HG03342 (cell line): ENCODE measurements at regions not wholly inside any gene's neighbourhood (a gene's known extent, or its start where the extent isn't known, plus 50 kb on each side); places are given as distances from the start of the nearest gene placed in this dataset.

Experiments used
- ATAC-seq: cut with Tn5 transposase; IDR thresholded peaks from one replicate; pipeline ENCODE4 v1.9.1; 2021; ENCODE audit warnings: mild to moderate bottlenecking, moderate library complexity; ENCODE audit not compliant: unreplicated experiment

DNA sequence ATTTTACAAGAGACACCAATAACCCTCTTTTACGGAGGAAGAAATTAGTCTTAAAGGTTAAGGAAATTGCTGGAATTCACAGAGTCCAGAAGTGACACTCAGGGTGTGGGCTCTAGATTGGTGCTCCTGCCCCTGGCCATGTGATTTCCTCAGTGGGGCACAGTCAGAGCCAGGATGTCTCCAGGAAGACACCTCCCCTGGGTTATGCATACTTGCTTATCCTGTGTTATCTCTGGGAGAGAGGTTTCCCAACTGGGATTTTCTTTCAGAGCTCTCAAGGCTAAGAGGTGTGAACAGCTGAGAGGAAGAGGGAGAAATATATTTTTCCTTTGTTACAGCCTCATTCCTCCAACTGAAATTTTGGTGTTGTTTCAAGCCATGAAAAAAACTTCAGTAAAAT lies 125.6 kb upstream of the CELF4 start:
- no peak for ATAC-seq

DNA sequence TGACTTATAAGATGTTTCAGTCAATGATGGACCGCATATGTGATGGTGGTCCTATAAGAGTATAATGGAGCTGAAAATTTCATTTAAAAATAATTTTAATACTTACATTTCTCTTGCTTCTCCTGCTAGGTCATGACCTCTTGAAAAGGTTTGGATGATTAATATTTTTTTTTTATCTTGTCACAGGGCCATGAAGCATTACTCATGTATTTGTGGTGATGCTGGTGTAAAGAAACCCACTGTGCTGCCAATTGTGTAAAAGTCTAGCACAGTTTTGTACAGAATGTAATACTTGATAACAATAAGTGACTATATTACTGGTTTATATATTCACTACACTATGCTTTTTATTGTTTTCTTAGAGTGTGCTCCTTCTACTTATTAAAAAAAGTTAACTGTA lies 124.2 kb upstream of the CELF4 start:
- no peak for ATAC-seq

DNA sequence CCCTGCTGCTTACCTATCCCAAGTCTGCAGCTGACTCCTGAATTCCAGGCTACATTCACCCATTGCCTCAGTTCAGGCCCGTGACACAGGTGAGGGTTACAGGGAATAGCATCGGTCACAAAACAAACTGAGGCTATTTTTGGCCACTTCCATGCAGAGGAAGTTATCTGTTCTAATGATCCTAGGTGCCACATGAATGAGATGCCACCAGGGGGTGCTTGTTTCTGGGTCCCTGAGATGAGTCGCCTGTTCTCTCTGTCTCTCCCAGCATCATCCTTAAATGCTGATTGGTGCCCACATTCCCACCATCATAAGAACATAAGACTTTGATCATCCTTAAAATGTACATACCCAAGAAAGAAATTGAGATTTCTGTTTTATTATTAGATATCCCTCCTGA lies 119.0 kb upstream of the CELF4 start:
- ATAC-seq, result no peak

DNA sequence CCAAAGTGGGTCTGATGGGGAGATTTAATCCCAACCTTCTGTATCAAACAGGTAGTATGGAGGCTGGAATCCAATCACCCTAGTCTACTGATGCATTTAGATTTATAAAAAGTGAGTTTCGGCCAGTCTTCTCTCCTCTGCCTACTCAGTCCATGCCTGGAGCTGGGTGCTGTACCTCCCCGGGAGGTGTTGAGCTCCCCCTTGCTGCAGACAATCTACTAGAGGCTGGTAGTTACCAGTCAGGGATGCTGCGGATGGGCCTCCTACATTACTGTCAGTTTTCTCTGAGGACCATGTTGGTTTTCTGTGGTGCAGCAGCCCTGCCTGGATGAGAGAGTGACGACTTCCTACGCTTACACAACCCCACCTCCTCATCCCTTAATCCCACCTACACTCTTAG lies 118.6 kb upstream of the CELF4 start:
- ATAC-seq, result no peak

DNA sequence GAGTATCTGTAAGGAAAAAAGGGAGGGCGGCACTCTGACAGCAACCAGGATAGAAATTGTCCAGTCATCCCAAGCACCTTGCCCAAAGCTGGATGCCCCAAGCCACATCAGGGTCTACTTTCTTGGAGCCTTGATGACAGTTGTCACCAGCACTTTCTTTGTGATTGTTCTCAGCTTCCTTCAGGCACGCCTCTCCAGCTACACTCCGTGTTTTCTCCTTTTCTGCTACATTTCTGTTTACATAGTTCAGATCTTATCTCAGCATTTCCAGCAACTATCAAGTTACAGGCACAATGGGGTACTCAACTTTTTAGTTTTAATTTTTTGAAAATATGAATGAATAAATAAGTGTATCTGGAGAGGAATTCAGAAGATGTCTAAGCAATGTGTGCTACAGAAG lies 115.3 kb upstream of the CELF4 start:
- no peak for ATAC-seq

DNA sequence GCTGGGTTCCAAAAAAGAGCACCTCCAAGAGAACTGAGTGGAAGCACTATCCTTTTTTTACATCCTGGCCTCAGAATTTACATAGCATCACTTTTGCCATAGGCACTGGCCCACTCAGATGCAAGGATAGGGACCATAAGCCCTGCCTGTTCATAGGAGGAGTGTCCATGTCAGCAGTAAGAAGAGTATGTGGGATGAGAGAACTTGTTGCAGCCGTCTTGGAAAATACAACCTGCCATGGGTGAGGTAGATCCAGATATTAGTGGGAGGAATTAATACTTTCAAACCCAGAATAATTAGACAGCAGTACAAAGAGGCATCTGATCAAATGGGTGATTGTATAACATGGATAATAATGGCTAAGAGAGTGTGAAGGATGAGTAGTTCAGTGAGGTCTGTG lies 110.7 kb upstream of the CELF4 start:
- no peak for ATAC-seq

DNA sequence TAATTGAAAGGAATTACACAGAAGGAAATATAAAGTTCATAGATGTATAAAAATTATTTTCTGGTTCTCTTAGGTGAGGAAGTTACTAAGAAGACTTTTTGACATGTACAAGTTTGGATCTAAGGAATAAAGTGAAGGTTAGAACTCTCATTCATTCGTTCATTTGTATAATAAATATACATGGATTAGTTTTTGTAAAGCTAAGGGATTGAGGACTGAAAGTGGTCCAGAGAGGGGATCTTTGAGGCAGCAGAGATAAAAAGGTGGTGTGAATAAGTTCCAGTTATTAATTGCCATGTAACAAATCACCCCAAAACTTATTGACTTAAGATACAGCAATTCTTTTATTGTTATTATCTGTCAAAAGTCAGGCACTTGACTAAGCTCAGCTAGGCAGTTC lies 110.1 kb upstream of the CELF4 start:
- no peak for ATAC-seq

DNA sequence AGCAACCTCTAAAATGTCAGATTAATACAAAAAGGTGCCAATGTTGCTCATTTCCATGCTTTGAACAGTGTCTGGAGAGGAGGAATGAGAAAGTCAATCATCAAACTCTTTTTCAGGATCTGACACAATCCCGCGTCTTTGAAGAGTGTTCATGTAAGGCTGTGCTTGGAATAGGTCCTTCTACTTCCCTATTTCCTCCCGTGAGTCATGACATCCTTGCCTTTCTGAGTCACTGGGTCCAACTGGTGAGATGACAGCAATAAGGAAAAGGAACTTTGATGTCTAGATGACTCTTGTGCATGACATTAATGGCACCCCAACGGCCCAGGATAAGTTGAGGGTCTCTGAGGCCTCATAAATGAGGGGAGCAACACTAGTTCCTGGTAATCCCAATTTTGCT lies 109.0 kb upstream of the CELF4 start:
- ATAC-seq, result no peak

DNA sequence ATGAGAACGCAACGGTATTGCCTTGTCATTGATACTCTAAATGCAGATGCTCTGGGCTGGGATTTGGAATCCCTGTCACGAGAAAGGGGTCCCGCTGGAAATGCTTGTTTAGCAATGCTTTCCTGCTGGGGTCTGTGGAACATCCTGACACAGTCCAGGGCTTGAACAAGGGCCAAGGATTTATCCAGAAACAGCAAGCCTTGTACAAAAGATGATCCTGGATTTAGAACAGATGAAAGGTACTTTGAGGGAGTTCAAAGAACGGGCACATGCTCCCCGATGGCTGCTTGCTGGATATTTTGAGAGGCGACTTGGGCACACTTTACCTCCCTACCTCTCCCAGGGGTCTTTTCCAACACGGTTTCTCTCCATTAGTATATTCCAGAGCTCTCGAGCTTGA lies 108.1 kb upstream of the CELF4 start:
- ATAC-seq, result no peak

DNA sequence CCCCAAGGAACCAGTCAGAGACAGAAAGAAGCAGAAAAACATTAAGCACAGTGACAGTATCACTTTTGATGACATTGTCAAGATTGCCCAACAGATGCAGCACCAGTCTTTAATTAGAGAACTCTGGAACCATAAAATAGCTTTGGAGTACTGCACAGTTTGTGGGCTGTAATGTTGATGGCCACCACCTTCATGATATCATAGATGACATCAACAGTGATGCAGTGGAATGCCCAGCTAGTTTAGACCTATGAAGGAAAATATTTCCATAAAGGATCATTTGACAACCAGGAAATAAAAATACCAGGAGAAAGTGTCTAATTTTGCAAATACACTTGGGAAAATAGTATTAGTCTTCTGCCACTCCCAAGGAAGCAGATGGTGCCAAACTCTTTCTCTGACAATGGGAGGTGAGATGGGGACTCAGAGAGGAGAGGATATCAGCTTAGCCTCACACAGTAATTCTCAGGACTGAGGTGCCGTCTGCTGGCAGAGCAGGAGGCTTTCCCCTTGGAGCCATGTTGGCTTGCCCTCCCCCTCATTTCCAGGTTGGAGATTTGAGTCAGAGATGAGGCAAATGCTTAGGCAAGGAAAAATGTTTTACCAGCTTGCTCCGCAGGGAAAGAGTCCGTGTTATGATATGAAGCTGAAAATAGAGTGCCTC lies 107.5 kb upstream of the CELF4 start:
- no peak for ATAC-seq

DNA sequence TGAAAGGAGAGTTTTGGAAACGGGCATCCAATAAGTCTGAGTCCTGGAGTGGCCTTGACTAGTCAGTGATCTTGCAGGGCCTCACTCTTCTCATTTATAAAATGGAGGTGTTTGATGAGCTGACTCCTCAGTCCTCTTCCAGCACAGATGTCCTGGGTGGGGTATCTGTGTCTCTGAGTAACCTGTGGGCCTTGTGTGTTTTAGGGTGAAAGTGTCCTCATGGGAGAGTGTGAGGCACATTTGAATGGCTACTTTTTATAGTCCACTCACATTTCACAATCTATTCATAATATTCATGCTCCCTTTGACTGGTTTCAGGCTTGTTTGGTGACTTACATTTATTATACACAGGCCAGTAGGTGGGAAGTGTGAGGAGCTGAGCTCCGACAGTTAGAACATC lies 106.4 kb upstream of the CELF4 start:
- no peak for ATAC-seq

DNA sequence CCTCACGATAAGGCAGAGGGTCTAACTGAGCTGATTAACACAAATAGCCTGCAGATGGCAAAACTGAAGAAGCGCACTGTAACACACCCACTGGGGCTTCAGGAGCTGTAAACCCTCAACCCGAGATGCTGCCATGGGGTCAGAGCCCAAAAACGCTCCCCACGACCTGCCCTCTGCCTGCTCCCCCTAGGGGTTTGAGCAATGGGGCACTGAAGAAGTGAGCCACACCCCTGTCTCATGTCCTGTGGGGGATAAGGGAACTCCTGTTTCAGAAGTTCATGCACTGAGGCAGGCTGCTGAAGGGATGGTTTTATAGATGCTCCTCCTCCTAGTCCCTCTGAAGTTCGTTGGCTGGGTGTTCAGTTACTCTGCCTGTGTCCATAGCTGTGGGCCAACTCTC lies 105.9 kb upstream of the CELF4 start:
- ATAC-seq, result no peak

DNA sequence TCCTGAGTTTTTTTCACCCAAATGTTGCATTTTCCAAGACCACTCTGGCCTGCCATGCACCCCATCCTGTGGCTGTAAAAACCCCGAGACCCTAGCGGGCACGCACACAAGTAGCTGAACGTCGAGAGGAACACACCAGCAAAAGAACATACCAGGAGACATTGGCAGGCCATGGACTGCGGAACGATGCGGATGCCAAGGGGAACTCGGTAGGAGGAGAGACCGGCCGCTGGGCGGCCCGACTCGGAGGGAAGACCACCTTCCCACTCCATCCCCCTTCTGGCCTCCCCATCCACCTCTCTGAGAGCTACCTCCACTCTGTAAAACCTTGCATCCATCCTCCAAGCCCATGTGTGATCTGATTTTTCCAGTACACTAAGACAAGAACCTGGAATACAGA lies 105.5 kb upstream of the CELF4 start:
- ATAC-seq, result no peak

DNA sequence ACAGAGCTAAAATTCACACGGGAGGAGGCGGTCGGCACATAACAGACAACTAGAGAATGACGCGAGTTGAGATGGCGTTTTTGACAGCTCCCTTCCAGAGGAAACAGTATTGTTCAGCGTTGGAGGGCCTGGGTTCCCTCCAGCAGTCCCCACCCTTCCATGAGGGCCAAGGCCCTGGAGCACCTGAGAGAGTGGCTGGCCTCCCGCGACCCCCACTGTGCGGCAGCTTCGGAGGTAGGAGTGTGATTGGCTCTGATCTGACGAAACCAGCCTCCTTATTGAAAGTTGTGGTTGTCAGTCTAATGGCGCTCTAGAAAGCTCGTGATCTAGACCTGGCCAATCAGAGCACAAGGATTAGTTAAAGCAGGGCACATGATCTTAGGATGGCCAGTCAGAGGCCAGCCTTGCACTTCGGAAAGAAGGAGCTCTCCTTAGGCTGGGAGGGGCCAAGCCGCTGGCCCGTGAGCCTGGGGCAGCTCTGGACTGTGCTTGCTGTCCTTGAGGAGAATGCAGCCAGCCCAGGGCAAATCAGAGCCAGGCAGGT lies 104.5 kb upstream of the CELF4 start:
- no peak for ATAC-seq

DNA sequence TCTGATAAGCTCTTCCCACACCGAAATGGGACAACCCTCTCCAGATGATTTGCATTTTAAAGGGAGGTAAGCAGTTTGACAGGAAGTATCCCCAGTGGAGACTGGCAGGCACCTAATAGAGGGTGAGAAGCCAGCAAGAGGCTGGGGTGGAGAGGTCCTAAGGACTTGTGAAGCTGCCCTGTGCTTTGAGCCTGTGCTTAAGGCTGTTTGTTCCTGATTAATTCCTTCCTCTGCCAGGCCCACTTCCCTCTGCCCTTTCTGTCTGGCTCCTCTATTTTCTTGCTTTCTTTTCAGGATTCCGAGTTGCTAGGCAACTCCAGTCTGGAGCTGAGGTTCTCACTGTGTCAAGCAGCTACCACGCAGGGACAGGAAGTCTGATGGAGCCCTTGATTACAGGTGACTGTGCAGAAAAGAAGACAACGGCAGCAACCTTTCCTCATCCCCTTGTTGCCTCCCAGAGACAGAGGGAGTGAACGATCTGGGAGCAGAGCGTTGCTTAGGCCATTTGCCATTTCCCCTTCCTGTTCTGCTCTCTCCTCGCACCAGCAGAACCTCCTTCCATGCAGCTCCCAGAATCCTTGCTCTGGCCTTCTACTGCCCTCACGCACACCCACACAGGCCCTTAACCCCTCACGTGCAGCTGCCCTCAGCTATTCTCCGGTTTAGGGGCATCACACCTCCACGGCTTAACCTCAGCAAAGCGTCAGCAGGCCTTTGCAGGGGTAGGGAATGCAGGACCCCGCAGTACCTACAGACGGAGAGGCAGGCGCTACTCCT lies 103.6 kb upstream of the CELF4 start:
- no peak for ATAC-seq

DNA sequence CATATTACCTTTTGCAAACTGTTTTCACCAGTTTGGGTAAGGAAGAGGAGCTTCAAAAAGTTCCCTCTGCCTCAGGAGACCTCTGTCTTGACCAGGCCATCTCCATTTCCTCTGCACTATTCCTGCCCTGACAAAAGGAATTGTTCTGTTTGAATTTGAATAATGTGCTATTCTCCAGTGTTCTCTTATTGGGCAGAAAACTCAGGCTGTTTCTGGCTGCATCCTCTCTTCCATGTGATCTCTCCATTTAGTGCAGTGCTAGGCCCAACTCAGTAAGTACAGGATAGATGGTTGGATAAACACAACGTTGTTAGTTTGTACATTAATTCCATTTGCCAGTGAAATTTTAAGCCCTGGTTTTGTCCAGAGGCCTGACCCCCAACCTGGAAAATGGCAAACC lies 102.2 kb upstream of the CELF4 start:
- no peak for ATAC-seq

DNA sequence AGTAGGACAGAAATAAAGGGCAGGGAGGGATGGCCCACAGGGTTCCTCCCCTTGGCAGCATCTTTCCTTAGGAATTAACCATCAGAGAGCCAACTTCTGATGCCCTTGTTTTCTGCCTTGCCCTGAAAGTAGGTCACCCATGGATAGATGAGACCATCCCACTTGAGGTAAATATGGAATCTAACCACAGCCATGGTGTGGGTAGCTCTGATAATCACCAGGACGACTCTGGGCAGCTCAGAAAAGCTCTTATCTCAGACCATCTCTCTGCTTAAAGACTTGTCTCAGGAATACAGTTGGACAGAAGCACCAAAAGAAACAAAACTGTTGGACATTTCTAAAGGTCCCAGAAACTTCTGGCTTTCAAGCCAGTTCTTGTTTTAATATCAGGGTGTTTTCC lies 101.4 kb upstream of the CELF4 start:
- no peak for ATAC-seq

DNA sequence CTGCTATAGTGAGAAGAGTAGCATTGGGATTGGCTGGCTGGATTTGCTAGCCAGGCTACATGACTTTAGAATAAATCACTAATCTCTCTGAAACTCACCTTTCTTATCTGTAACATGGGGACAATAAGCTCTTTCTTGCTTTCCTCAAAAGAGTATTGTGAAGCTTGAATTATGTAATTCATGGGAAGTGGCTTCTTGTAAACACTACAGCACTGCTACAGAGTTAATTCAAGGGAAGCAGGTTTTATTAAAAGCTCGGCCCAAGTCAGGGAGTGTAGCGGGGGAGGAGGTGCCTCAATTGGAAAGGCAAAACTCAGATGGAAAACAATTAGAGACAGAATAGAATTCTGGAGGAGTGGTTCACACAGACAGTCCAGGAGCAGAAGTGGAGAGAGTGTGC lies 100.9 kb upstream of the CELF4 start:
- no peak for ATAC-seq

DNA sequence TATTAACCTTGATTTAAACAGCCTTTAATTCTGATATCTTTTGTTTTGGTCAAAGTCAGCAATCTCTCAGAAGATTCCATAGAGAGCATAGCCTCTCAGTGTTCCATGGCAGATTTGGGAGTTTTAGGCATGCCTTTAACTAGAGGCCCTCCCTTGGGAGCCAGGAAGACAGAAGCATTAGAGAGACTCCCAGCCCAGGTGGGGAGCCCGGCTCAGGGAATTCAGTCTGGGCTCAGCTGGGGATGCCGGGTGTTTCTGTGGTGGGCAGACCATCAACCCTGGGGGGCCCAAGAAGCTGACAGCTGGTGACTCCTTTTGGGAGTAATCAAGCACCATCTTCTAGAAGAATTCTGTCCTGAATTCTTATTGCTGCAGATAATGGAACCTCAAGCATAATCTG lies 99.7 kb upstream of the CELF4 start:
- ATAC-seq, result no peak

DNA sequence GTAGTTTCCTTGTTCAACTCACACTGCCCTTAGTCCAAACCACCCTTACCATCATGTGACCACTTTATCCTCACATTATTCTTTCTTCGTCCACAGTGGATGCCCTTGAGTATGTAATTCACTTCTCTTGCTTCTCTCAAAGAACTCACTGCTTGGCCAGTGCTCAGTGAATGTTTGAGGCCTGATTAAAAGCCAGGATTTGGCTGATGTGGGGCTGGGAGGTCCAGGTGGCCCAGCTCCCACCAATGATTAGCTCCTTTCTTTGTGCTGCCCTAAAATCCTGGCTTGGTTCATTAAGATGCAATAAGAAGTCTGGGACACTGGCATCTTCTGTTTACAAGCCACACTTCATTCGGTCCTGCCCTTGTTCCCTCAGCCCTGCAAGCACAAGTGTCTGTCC lies 97.8 kb upstream of the CELF4 start:
- ATAC-seq, result no peak

DNA sequence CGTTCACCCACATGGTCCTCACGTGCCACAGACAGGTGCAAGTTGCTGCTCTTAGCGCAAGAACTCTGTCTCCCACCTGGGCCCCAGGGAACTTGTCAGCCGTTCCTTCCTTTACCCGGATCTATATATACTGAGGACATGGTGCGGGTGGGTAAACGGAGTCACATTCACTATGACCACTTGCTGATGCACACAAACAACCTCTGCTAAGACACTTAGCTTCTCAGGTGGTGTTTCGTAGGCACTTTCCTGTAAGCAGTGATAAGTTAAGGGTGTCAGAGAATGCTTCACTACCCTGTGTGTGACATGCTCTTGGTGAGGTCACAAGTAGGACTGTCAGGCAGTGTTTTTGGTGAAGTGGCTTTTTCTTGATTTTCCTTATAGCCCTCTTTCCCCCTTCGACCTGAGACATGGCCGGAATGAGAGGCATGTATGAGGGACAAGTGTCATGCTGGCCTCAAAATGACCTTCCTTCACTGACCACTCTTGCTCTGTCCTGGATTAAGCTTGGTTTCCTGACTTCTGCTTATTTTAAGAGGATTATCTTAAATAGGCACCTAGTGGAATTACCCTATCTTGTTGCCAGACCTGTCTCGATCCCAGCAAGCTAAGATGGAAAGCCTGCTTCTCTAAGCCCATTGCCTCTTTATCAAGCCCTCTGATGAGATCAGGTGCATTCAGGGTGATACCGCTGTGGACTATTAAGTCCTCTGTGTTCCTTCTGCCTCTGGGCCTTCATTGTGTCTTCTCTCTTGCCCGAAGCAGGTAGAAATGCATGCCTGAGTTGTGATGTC lies 97.1 kb upstream of the CELF4 start:
- no peak for ATAC-seq

DNA sequence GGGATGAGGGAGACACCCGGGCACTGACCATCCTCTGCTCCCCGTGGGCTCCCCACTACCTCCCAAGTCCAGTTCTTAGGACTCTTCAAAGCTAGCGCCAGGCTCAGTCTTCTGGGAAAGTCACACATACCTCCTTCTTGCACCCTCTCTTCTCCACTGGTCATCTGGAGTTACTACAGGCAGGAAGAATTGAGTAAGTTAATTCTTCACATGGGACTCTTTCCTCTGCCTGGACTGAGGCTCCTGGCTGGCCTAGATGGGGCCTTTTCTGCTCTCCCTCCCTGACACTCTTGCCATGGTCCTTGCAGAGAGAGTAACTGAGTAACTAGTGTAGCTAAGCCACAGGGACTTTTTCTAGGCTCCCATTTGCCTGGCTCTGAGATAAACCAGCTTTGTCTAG lies 96.5 kb upstream of the CELF4 start:
- ATAC-seq, result no peak
